Ascending aorta (tissue), 2 donors: ENCODE measurements at regions not wholly inside any gene's neighbourhood (a gene's known extent, or its start where the extent isn't known, plus 50 kb on each side); places are given as distances from the start of the nearest gene placed in this dataset.

Experiments
- DNase-seq, 2 donors: peaks; one replicate each; pipeline ENCODE4 v3.0.0-alpha.2; 2019; ENCODE audit warnings: low spot score in 2 of 2
- H3K27ac ChIP-seq, 2 donors: fragments of 200-600 bp; sonication (generic); one replicate each; pipeline ENCODE4 v1.5.1; 2016 to 2017; ENCODE audit warnings: mild to moderate bottlenecking in 1 of 2
- H3K27me3 ChIP-seq: fragments of 200-600 bp; sonication (generic); one replicate; pipeline ENCODE4 v1.5.1; 2017
- H3K36me3 ChIP-seq, 2 donors: fragments of 200-600 bp; sonication (generic); one replicate each; pipeline ENCODE4 v1.5.1; 2016
- H3K4me1 ChIP-seq, 2 donors: fragments of 200-600 bp; sonication (generic); one replicate each; pipeline ENCODE4 v1.5.1; 2016 to 2017; ENCODE audit warnings: mild to moderate bottlenecking in 1 of 2
- H3K4me3 ChIP-seq, 2 donors: fragments of 200-600 bp; sonication (generic); one replicate each; pipeline ENCODE4 v1.5.1; 2016 to 2017; ENCODE audit warnings: mild to moderate bottlenecking in 1 of 2
- H3K9me3 ChIP-seq, 2 donors: fragments of 200-600 bp; sonication (generic); one replicate each; pipeline ENCODE4 v1.5.1; 2016
- intact Hi-C: fragments of 100-400 bp; cut with DNase I; formaldehyde crosslinking; loops from one replicate; pipeline ENCODE4 v1.15.1; 2023
- TF ChIP-seq, protein P1 (sequence below), 3 experiments: fragments of 200-600 bp in 2 of 3; fragments of 450-650 bp in 1 of 3; sonication (generic) in 2 of 3; IDR thresholded peaks; one replicate each; pipeline ENCODE4 v1.5.1; 2016 to 2019; ENCODE audit warnings: antibody characterized with exemption in 3 of 3, mild to moderate bottlenecking in 1 of 3, moderate library complexity in 1 of 3

DNA sequence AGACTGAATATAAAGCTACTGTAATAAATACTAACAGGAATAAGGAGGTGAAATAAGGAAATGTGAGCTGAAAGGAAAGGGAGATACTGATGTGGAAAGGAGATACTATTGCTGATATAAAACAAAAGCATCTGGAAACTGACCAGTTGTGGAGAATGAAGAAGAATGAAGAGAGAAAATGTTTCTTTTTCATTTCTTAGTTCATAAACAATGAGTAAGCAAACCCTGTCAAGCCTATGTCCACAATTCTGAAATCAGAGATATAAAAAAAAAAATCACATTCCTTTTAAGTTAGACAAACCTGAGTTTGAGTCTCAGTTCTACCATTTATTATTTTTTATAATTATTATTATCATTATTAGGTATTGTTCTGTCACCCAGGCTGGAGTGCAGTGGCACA, 121.6 kb upstream of the GJE1 start:
- Histone ChIP-seq H3K4me3 (no peak overlapping the region), H3K27me3 (no peaks in the 10 kb centered on the region), H3K36me3 (no peaks in the 10 kb centered on the region), H3K4me1 (peaks cover 0 to 5% of the 10 kb centered on the region in 2 donors), H3K9me3 (no peaks in the 10 kb centered on the region), H3K27ac (no peak overlapping the region)
- TF ChIP-seq, protein P1, sequence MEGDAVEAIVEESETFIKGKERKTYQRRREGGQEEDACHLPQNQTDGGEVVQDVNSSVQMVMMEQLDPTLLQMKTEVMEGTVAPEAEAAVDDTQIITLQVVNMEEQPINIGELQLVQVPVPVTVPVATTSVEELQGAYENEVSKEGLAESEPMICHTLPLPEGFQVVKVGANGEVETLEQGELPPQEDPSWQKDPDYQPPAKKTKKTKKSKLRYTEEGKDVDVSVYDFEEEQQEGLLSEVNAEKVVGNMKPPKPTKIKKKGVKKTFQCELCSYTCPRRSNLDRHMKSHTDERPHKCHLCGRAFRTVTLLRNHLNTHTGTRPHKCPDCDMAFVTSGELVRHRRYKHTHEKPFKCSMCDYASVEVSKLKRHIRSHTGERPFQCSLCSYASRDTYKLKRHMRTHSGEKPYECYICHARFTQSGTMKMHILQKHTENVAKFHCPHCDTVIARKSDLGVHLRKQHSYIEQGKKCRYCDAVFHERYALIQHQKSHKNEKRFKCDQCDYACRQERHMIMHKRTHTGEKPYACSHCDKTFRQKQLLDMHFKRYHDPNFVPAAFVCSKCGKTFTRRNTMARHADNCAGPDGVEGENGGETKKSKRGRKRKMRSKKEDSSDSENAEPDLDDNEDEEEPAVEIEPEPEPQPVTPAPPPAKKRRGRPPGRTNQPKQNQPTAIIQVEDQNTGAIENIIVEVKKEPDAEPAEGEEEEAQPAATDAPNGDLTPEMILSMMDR (IDR thresholded peaks at IDR 0.05), result no peak
- DNase-seq, result no peak
- intact Hi-C loops, result no loop called here

DNA sequence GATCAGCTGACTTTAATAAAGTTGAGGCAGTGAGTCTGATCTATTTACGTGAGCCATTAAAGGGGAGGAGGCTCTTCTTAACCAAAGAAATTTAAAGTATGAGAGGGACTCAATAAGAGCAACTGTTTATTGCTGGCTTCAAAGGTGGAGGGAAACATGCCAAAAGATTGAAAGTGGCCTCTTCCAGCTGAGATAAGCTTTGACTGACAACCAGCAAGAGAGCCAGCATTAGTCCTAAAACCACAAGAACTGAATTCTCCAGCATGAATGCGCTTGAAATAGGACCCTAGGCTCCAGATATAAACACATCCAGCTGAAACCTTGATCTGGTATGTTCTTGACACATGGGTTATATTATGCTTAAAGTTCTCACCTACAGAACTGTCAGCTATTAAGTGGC, 123.1 kb upstream of the GJE1 start:
- Histone ChIP-seq H3K9me3 (no peaks in the 10 kb centered on the region), H3K4me1 (peaks cover 0 to under 1% of the 10 kb centered on the region in 2 donors), H3K27me3 (no peaks in the 10 kb centered on the region), H3K4me3 (no peak overlapping the region), H3K27ac (no peak overlapping the region), H3K36me3 (no peaks in the 10 kb centered on the region)
- TF ChIP-seq, protein P1 (IDR thresholded peaks at IDR 0.05), result no peak
- intact Hi-C loops, result no loop called here
- no peak for DNase-seq

DNA sequence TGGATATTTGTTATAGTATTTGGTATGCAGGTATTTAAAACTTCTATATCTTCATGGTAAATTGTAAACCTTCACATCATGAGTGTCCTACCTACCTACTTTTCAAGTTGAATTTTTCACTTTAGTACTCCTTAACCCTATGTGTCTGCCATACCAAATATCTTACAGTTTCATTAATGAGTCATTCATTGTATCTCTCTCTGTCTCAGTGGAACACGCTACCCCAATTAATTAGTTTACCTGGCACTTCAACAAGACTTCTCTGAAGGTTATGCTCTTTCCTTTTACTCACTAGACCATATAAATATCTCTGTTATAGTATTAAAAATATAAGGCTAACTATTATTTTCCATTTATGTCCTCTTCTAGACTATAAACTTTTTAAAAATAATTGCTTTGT, 123.9 kb upstream of the GJE1 start:
- Histone ChIP-seq H3K27ac (no peak overlapping the region), H3K4me1 (no peaks in the 10 kb centered on the region), H3K27me3 (no peaks in the 10 kb centered on the region), H3K4me3 (no peak overlapping the region), H3K9me3 (no peaks in the 10 kb centered on the region), H3K36me3 (no peaks in the 10 kb centered on the region)
- intact Hi-C loops, result no loop called here
- no peak for DNase-seq
- TF ChIP-seq, protein P1 (IDR thresholded peaks at IDR 0.05), result no peak

DNA sequence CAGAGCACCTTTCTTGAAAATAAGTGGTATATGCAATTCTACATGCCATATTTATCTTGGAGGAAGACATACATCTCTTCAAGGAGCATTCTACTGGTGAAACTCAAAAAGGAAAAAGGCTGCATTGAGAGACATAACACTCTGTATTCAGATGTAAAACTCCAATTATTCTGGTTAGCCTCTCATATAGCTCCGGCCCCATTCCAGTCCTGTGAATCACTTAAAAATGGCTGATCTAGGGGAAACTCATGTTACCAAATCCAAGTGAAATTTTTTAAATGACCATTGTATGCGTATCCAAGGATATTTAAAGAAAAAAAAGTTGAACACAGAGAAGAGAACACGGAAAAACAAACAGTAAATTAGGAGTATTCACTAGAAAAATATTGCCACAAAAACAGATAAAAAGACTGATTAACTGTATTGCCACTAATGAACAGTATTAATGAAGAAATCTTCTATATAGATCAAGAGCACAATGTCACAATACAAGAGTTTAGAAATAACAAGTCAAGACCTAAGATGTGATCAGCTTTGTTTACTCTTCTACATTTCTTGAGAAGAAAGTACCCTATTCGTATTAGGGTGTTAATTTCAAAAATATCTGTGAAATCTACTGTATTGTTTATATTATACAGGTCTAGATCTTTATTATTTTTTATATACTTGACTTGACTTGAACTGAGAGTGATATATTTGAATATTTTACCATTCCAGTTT, 124.5 kb upstream of the GJE1 start:
- DNase-seq, result no peak
- Histone ChIP-seq H3K4me3 (no peak overlapping the region), H3K9me3 (no peaks in the 10 kb centered on the region), H3K4me1 (no peaks in the 10 kb centered on the region), H3K27ac (no peak overlapping the region), H3K27me3 (no peaks in the 10 kb centered on the region), H3K36me3 (no peaks in the 10 kb centered on the region)
- intact Hi-C loops, result no loop called here
- TF ChIP-seq, protein P1 (IDR thresholded peaks at IDR 0.05), result no peak

- no peaks in the 10 kb centered on the region for H3K27me3 ChIP-seq
- TF ChIP-seq, protein P1 (IDR thresholded peaks at IDR 0.05), result no peak
- no peak for DNase-seq
These were observed 127.7 kb upstream of the GJE1 start for GRCh38 chr6:142005021-142005420.

More at GRCh38 chr6:142005021-142005420, 127.7 kb upstream of the GJE1 start:
- Histone ChIP-seq H3K9me3 (no peaks in the 10 kb centered on the region), H3K4me3 (no peak overlapping the region), H3K36me3 (no peaks in the 10 kb centered on the region), H3K27ac (no peak overlapping the region), H3K4me1 (no peaks in the 10 kb centered on the region)
- intact Hi-C loops, result no loop called here
